C4-2B (cell line): ENCODE measurements at regions not wholly inside any gene's neighbourhood (a gene's known extent, or its start where the extent isn't known, plus 50 kb on each side); places are given as distances from the start of the nearest gene placed in this dataset.

Experiments used
- H3K27ac ChIP-seq: fragments of 450-650 bp; 2 replicates; pipeline ENCODE4 v1.5.1; 2017
- CTCF ChIP-seq: fragments of 450-650 bp; conservative IDR thresholded peaks from 2 replicates; pipeline ENCODE4 v1.5.1; 2017; ENCODE audit warnings: mild to moderate bottlenecking
- ZFX ChIP-seq: fragments of 450-650 bp; IDR thresholded peaks from 2 replicates; pipeline ENCODE4 v1.6.1; 2017

DNA sequence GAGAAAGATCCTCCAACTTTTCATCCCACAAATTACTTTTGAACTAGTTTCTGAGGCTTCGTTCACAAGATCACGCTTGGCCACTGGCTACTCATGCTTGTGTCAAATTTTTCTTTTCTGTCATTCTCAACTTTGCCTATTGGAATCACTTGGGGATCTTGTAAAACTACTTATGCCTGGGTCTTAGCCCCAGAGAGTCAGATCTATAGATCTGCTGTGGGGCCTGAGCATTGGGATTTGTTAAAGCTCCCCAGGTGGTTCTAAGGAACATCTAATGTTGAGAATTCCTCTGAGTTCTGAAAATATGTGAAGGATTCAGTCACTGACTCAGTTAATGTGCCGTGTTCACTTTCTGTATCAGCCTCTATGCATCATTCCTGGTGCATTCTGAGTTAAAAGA lies 71.7 kb upstream of the VGLL3 start:
- no peak for TF ChIP-seq CTCF
- TF ChIP-seq ZFX, result no peak
- H3K27ac ChIP-seq, result no peak overlapping the region

DNA sequence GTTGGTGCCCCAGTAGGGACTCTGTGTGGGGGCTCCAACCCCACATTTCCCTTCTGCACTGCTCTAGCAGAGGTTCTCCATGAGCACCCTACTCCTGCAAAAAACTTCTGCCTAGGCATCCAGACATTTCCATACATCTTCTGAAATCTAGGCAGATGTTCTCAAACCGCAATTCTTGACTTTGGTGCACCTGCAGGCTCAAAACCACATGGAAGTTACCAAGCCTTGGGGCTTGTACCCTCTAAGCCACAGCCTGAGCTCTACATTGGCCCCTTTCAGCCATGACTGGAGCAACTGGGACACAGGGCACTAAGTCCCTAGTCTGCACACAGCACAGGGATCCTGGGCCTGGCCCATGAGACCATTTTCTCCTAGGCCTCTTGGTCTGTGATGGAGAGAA lies 66.5 kb upstream of the VGLL3 start:
- H3K27ac ChIP-seq, result no peak overlapping the region
- TF ChIP-seq CTCF (no peak), ZFX (no peak)

DNA sequence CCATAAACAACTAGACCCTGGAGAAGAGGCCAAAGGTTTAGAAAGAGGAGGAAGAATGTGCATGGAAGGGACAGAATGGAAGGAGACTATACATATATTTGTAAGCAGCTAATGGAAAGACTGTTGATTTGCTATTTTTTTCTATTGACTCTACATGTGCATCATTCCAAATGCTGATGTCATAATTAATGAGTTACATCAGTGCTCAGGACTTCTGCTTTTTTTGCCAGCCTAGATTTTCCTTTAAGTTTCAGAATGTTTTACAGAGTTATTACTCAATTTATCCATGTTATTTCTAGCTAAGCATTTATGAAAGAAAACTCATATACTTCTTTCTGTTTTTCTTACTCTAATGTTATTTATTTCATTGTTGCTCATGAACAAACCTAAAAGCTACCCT lies 62.6 kb upstream of the VGLL3 start:
- TF ChIP-seq ZFX, result no peak
- TF ChIP-seq CTCF, result no peak
- H3K27ac ChIP-seq, result no peak overlapping the region

DNA sequence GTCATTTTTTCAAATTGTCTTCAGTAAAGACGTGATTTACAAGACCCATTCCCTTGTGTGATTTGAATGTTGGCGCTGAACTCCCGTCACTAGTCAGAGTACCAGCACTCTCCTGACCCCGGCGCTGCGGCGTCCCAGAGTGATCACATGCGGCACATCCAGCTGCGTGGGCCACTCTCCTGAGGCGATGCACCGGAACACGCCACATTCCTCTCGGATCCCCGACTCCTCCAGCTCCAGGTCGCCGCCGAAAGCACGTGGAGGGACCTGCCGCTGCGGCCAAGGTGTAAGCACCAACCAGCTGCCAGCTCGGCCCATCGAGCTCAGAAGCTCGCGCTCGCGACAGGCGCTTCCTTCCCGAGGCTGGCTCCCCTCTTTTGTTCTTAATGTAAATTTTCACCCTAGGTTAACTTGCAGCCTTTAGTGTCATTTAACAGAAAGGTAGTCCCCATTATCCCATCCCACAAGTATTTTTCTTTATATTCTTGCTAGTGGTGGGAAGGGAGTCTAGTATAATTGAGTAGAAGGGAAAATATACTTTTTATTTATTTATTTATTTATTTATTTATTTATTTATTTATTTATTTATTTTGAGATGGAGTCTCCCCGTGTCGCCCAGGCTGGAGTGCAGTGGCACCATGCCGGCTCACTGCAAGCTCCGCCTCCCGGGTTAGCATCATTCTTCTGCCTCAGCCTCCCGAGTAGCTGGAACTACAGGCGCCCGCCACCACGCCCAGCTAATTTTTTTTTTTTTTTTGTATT lies 61.7 kb upstream of the VGLL3 start:
- TF ChIP-seq ZFX, result no peak
- TF ChIP-seq CTCF, result no peak

DNA sequence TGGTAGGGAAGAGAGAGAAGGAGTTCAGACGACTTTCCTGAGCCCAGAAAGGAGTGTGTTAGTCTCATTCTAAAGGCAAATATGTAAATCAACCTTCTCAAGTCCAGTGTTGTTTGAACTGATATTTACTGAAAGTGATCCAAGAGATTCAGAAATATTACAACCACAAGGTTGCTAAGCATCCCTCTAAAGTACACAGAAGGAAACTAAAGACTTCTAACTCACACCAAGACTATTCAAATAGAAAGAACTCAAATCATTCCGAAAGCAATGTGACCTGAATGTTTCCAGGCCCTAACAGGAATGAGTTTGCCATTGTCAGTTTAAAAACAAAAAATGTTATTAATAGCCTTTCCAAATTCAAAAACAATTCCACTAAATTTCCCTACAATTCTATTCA lies 56.9 kb upstream of the VGLL3 start:
- TF ChIP-seq ZFX (no peak), CTCF (no peak)
- H3K27ac ChIP-seq, result no peak overlapping the region

More for the DNA sequence above, 61.7 kb upstream of the VGLL3 start:
- no peak overlapping the region for H3K27ac ChIP-seq

DNA sequence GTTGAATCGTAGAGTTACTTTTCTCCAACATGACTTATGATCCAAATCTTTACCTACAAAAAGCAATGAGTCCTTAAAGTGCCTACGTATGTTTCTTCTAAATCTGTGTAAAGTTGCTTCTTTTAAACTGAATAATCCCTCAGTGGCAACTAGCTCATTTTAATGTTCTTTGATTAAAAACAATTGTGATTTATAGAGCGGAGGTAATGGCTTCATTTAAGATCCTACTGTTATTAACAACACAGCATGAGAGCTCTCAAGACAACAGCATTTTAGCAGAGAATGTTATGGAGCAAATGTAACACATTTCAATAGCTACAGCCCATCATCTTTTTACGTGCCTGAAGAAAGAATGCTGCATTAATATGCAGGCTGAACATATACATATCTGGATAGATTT lies 55.3 kb upstream of the VGLL3 start:
- no peak overlapping the region for H3K27ac ChIP-seq
- no peak for TF ChIP-seq CTCF
- TF ChIP-seq ZFX, result no peak

DNA sequence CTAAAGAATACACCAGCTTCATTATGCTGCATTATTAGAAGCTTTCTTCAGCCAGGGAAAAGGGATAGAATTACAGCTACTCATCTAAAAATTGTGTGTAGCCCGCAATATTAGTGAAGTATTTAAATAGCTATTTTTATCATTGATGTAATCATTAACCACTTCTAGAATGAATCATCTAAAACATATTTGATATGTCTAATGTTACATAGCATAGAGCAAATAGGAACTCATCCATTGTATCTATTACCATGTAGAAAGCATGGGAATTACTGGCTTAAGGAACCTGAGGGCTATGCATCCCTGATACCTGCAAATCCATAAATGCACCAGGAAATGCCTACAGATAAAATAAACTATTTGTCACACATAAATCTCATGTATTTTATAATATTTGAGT lies 54.5 kb upstream of the VGLL3 start:
- no peak overlapping the region for H3K27ac ChIP-seq
- TF ChIP-seq ZFX (no peak), CTCF (no peak)
